ENCODE measurements at regions not wholly inside any gene's neighbourhood (a gene's known extent, or its start where the extent isn't known, plus 50 kb on each side); places are given as distances from the start of the nearest gene placed in this dataset.

- no peak for DNase-seq (ENCODE audit: low read depth)
- no peak for TF ChIP-seq CTCF (conservative IDR thresholded peaks at IDR 0.05; ENCODE audit: low read depth, low read length)
- H3K4me3 ChIP-seq (ENCODE audit: low read depth, low read length), result no peak overlapping the region
Measured at GRCh38 chr5:34488984-34489383, 167.1 kb upstream of the RAI14 start.

- TF ChIP-seq CTCF (conservative IDR thresholded peaks at IDR 0.05; ENCODE audit: low read depth, low read length), result no peak
- no peak overlapping the region for H3K4me3 ChIP-seq (ENCODE audit: low read depth, low read length)
- peak; percentile 55 for DNase-seq (ENCODE audit: low read depth)
Measured at GRCh38 chr5:34490506-34491250, 165.4 kb upstream of the RAI14 start.

GRCh38 chr5:34491251-34491620, 164.9 kb upstream of the RAI14 start:
- no peak for DNase-seq (ENCODE audit: low read depth)
- no peak for TF ChIP-seq CTCF (conservative IDR thresholded peaks at IDR 0.05; ENCODE audit: low read depth, low read length)
- H3K4me3 ChIP-seq (ENCODE audit: low read depth, low read length), result no peak overlapping the region

- H3K4me3 ChIP-seq (ENCODE audit: low read depth, low read length), result no peak overlapping the region
- TF ChIP-seq CTCF (conservative IDR thresholded peaks at IDR 0.05; ENCODE audit: low read depth, low read length), result no peak
- DNase-seq (ENCODE audit: low read depth), result peak; percentile 70
Measured at GRCh38 chr5:34494111-34494755, 161.9 kb upstream of the RAI14 start.

- no peak for DNase-seq (ENCODE audit: low read depth)
- H3K4me3 ChIP-seq (ENCODE audit: low read depth, low read length), result no peak overlapping the region
- no peak for TF ChIP-seq CTCF (conservative IDR thresholded peaks at IDR 0.05; ENCODE audit: low read depth, low read length)
Measured at GRCh38 chr5:34495178-34495577, 160.9 kb upstream of the RAI14 start.

- peak; percentile 2 for TF ChIP-seq CTCF (conservative IDR thresholded peaks at IDR 0.05; ENCODE audit: low read depth, low read length)
- no peak for DNase-seq (ENCODE audit: low read depth)
Measured at GRCh38 chr5:34496260-34496691, 159.9 kb upstream of the RAI14 start.

More at GRCh38 chr5:34496260-34496691, 159.9 kb upstream of the RAI14 start:
- H3K4me3 ChIP-seq (ENCODE audit: low read depth, low read length), result no peak overlapping the region
